Progenitor cell of endocrine pancreas (in vitro differentiated cells): ENCODE measurements at regions not wholly inside any gene's neighbourhood (a gene's known extent, or its start where the extent isn't known, plus 50 kb on each side); places are given as distances from the start of the nearest gene placed in this dataset.
"Not testable (repeated sequence)": the region's sequence is repeated elsewhere in the genome, so short reads cannot be mapped to it uniquely, and the experiment has no call there.

Source experiments
- DNase-seq: peaks from one replicate; pipeline ENCODE4 v3.0.0; 2021; ENCODE audit warnings: low spot score; ENCODE audit not compliant: unreplicated experiment
- H3K27ac Mint-ChIP-seq: 2 replicates; pipeline ENCODE4 v1.8.0; 2021; ENCODE audit warnings: mild to moderate bottlenecking, moderate library complexity, mixed read lengths
- H3K27me3 Mint-ChIP-seq: 2 replicates; pipeline ENCODE4 v1.8.0; 2021; ENCODE audit warnings: mixed read lengths
- H3K36me3 Mint-ChIP-seq: 2 replicates; pipeline ENCODE4 v1.8.0; 2022; ENCODE audit warnings: mixed read lengths; ENCODE audit not compliant: insufficient read depth
- H3K4me1 Mint-ChIP-seq: 2 replicates; pipeline ENCODE4 v1.8.0; 2021; ENCODE audit warnings: low read depth, mixed read lengths
- H3K4me3 Mint-ChIP-seq: 2 replicates; pipeline ENCODE4 v1.8.0; 2021; ENCODE audit warnings: low read depth, mild to moderate bottlenecking, moderate library complexity, mixed read lengths
- H3K9me3 Mint-ChIP-seq: 2 replicates; pipeline ENCODE4 v1.8.0; 2021; ENCODE audit warnings: low read depth, mixed read lengths
- TF ChIP-seq, protein P1 (sequence below): fragments of 200-600 bp; sonication (generic); IDR thresholded peaks from one replicate; pipeline ENCODE4 v1.5.0; 2021; ENCODE audit warnings: antibody characterized with exemption, mild to moderate bottlenecking; ENCODE audit not compliant: unreplicated experiment

- H3K36me3 Mint-ChIP-seq: no peaks in the 10 kb centered on the region
- no peak for DNase-seq
Measured at GRCh38 chr11:10954184-10954583, 96.3 kb upstream of the ZBED5 start.

GRCh38 chr11:10952872-10953271, 95.0 kb upstream of the ZBED5 start:
- Mint-ChIP-seq H3K27ac (no peak overlapping the region), H3K4me3 (no peak overlapping the region), H3K4me1 (no peaks in the 10 kb centered on the region), H3K27me3 (no peaks in the 10 kb centered on the region), H3K9me3 (peaks cover 17% of the 10 kb centered on the region), H3K36me3 (no peaks in the 10 kb centered on the region)
- DNase-seq: no peak
- TF ChIP-seq, protein P1, sequence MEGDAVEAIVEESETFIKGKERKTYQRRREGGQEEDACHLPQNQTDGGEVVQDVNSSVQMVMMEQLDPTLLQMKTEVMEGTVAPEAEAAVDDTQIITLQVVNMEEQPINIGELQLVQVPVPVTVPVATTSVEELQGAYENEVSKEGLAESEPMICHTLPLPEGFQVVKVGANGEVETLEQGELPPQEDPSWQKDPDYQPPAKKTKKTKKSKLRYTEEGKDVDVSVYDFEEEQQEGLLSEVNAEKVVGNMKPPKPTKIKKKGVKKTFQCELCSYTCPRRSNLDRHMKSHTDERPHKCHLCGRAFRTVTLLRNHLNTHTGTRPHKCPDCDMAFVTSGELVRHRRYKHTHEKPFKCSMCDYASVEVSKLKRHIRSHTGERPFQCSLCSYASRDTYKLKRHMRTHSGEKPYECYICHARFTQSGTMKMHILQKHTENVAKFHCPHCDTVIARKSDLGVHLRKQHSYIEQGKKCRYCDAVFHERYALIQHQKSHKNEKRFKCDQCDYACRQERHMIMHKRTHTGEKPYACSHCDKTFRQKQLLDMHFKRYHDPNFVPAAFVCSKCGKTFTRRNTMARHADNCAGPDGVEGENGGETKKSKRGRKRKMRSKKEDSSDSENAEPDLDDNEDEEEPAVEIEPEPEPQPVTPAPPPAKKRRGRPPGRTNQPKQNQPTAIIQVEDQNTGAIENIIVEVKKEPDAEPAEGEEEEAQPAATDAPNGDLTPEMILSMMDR: no peak

More at GRCh38 chr11:10954184-10954583, 96.3 kb upstream of the ZBED5 start:
- Mint-ChIP-seq H3K27ac (no peak overlapping the region), H3K4me3 (no peak overlapping the region), H3K27me3 (no peaks in the 10 kb centered on the region), H3K4me1 (no peaks in the 10 kb centered on the region), H3K9me3 (peaks cover 12% of the 10 kb centered on the region)
- TF ChIP-seq, protein P1: no peak

DNA sequence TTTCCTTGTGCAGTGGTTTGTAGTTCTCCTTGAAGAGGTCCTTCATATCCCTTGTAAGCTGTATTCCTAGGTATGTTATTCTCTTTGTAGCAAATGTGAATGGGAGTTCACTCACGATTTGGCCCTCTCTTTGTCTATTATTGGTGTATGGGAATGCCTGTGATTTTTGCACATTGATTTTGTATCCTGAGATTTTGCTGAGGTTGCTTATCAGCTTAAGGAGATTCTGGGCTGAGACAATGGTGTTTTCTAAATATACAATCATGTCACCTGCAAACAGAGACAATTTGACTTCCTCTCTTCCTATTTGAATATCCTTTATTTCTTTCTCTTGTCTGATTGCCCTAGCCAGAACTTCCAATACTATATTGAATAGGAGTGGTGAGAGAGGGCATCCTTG, 90.1 kb upstream of the ZBED5 start:
- H3K27me3 Mint-ChIP-seq, H3K27ac Mint-ChIP-seq, H3K36me3 Mint-ChIP-seq, DNase-seq, H3K4me1 Mint-ChIP-seq, H3K4me3 Mint-ChIP-seq: not testable (repeated sequence)
- H3K9me3 Mint-ChIP-seq: peaks cover 19% of the 10 kb centered on the region

DNA sequence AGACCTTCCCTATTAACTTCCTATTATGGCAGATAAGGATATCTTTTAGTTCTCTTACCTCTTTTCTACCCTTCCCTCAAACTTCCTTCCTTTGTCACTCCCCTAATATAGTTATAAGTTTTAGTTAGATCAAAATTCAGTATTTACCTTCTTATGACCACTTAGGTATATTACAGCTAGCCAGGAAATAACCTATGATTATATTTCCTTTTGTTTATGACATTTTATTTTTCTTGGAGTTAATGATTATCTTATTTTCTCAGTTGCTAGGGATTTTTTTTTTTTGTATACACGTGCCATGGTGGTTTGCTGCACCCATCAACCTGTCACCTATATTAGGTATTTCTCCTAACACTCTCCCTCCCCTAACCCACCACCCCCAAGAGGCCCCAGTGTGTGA, 88.2 kb upstream of the ZBED5 start:
- Mint-ChIP-seq H3K27ac (no peak overlapping the region), H3K4me1 (no peaks in the 10 kb centered on the region), H3K9me3 (peaks cover 19% of the 10 kb centered on the region), H3K4me3 (no peak overlapping the region), H3K27me3 (peaks cover 4% of the 10 kb centered on the region), H3K36me3 (no peaks in the 10 kb centered on the region)
- TF ChIP-seq, protein P1: no peak
- DNase-seq: no peak

DNA sequence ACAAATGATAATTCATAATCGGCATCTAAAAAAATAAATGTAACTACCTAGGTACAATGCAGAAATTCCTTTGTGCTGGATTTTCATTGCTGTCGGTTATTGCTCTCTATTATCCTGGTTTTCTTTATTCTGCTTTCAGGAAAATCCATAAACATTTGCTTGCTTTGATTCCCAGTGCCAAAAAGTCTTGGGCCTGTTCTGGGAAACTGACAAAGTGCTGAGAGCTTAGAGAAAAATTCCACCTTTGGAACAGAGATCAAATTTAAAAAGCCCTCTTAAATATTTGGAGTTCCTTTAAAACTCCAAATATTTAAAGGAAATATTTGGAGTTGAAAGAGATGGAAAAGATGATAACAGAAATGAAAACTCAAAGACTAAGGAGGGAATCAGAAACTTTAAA, 87.3 kb upstream of the ZBED5 start:
- no peaks in the 10 kb centered on the region for H3K4me1 Mint-ChIP-seq
- TF ChIP-seq, protein P1: no peak
- no peak overlapping the region for H3K4me3 Mint-ChIP-seq
- no peaks in the 10 kb centered on the region for H3K36me3 Mint-ChIP-seq
- H3K27me3 Mint-ChIP-seq: peaks cover 4% of the 10 kb centered on the region
- no peak for DNase-seq
- H3K9me3 Mint-ChIP-seq: peaks cover 18% of the 10 kb centered on the region
- no peak overlapping the region for H3K27ac Mint-ChIP-seq

DNA sequence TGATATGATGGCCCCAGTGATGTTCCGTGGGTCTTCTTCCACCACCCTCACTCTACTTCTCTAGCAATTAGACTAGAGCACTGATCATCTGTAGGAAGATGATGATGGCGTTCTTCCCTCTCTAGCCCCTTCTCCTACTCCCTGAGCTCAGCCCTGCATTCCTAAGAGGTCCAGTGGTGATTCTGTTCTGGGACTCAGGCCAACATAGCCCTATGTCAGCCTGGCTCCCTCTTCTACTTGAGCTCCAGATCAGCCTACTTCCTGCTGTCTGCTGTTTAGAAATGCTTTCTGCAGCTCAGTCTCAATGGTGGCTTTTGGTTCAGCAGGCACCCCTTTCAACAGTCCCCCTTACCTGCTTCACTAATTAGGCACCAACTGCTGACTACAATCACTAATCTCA, 86.1 kb upstream of the ZBED5 start:
- peaks cover 4% of the 10 kb centered on the region for H3K27me3 Mint-ChIP-seq
- DNase-seq: no peak

More for the DNA sequence above, 86.1 kb upstream of the ZBED5 start:
- no peaks in the 10 kb centered on the region for H3K4me1 Mint-ChIP-seq
- TF ChIP-seq, protein P1: no peak
- H3K4me3 Mint-ChIP-seq: no peak overlapping the region
- no peak overlapping the region for H3K27ac Mint-ChIP-seq
- H3K36me3 Mint-ChIP-seq: no peaks in the 10 kb centered on the region
- H3K9me3 Mint-ChIP-seq: peaks cover 6% of the 10 kb centered on the region
